ENCODE measurements at regions not wholly inside any gene's neighbourhood (a gene's known extent, or its start where the extent isn't known, plus 50 kb on each side); places are given as distances from the start of the nearest gene placed in this dataset.
"Not testable (repeated sequence)": the region's sequence is repeated elsewhere in the genome, so short reads cannot be mapped to it uniquely, and the experiment has no call there.

- Histone ChIP-seq H3K4me3 (no peak overlapping the region), H3K27me3 (no peaks in the 10 kb centered on the region), H3K27ac (no peak overlapping the region), H3K4me1 (ENCODE audit: insufficient read depth) (no peaks in the 10 kb centered on the region), H3K9me3 (no peaks in the 10 kb centered on the region), H3K36me3 (no peaks in the 10 kb centered on the region)
- WGBS, 3 donors = 64 to 76% (median 71%) methylated on average over 5 of the region's 5 CpGs
- intact Hi-C loops (cut with DNase I) = no loop called here
- DNase-seq = no peak
- TF ChIP-seq EP300 (IDR thresholded peaks at IDR 0.05) (no peak), CTCF (IDR thresholded peaks at IDR 0.05) (no peak), POLR2A (IDR thresholded peaks at IDR 0.05) (no peak)
Observed at GRCh38 chr18:44356566-44357157, 324.0 kb upstream of the SETBP1 start.

GRCh38 chr18:44358402-44358801 is 322.3 kb upstream of the SETBP1 start:
- Histone ChIP-seq H3K4me1 (ENCODE audit: insufficient read depth) (no peaks in the 10 kb centered on the region), H3K4me3 (no peak overlapping the region), H3K9me3 (no peaks in the 10 kb centered on the region), H3K36me3 (no peaks in the 10 kb centered on the region), H3K27me3 (no peaks in the 10 kb centered on the region), H3K27ac (no peak overlapping the region)
- DNase-seq = no peak
- intact Hi-C loops (cut with DNase I) = no loop called here
- WGBS, 3 donors = 71 to 87% (median 85%) methylated on average over 2 of the region's 2 CpGs
- no peak for TF ChIP-seq CTCF (IDR thresholded peaks at IDR 0.05)
- no peak for TF ChIP-seq EP300 (IDR thresholded peaks at IDR 0.05)
- TF ChIP-seq POLR2A (IDR thresholded peaks at IDR 0.05) = no peak

GRCh38 chr18:44359741-44360140 is 320.9 kb upstream of the SETBP1 start:
- DNase-seq; H3K27me3 ChIP-seq; H3K36me3 ChIP-seq; H3K27ac ChIP-seq; intact Hi-C loops (cut with DNase I); H3K9me3 ChIP-seq; H3K4me1 ChIP-seq (ENCODE audit: insufficient read depth); H3K4me3 ChIP-seq: not testable (repeated sequence)
- WGBS, 3 donors = 97 to 100% (median 100%) methylated on average over 1 of the region's 1 CpG

GRCh38 chr18:44362213-44362612 is 318.5 kb upstream of the SETBP1 start:
- H3K27me3 ChIP-seq; H3K27ac ChIP-seq; H3K36me3 ChIP-seq; H3K4me1 ChIP-seq (ENCODE audit: insufficient read depth); intact Hi-C loops (cut with DNase I); DNase-seq; H3K9me3 ChIP-seq; H3K4me3 ChIP-seq: not testable (repeated sequence)
- WGBS, 3 donors = 95 to 98% (median 95%) methylated on average over 1 of the region's 1 CpG

GRCh38 chr18:44370861-44371260 is 309.8 kb upstream of the SETBP1 start:
- H3K36me3 ChIP-seq = no peaks in the 10 kb centered on the region
- H3K9me3 ChIP-seq = peaks cover 0 to 3% of the 10 kb centered on the region in 2 donors
- H3K4me3 ChIP-seq = no peak overlapping the region
- no peaks in the 10 kb centered on the region for H3K4me1 ChIP-seq (ENCODE audit: insufficient read depth)
- no peak for DNase-seq
- H3K27ac ChIP-seq = no peak overlapping the region
- H3K27me3 ChIP-seq = no peaks in the 10 kb centered on the region
- TF ChIP-seq CTCF (IDR thresholded peaks at IDR 0.05) (no peak), EP300 (IDR thresholded peaks at IDR 0.05) (no peak), POLR2A (IDR thresholded peaks at IDR 0.05) (no peak)
- WGBS, 3 donors = 34 to 42% (median 39%) methylated on average over 1 of the region's 1 CpG
- intact Hi-C loops (cut with DNase I) = no loop called here
